Liver (tissue), 3 donors: ENCODE measurements at regions not wholly inside any gene's neighbourhood (a gene's known extent, or its start where the extent isn't known, plus 50 kb on each side); places are given as distances from the start of the nearest gene placed in this dataset.

ENCODE experiments used
- EGR1 ChIP-seq, 2 donors: IDR thresholded peaks; 2 replicates each; pipeline ENCODE4 v1.6.1; 2016 to 2018; ENCODE audit warnings: antibody characterized with exemption in 2 of 2, low read depth in 2 of 2
- FOXA1 ChIP-seq: IDR thresholded peaks from 2 replicates; pipeline ENCODE4 v1.6.1; 2016; ENCODE audit warnings: antibody characterized with exemption
- FOXA2 ChIP-seq: IDR thresholded peaks from 2 replicates; pipeline ENCODE4 v1.6.1; 2016; ENCODE audit warnings: antibody characterized with exemption
- GABPA ChIP-seq, 2 donors: IDR thresholded peaks in 1 of 2; conservative IDR thresholded peaks in 1 of 2; 2 replicates each; pipeline ENCODE4 v1.6.1; 2016; ENCODE audit warnings: antibody characterized with exemption in 2 of 2, mild to moderate bottlenecking in 1 of 2, moderate library complexity in 1 of 2
- JUND ChIP-seq, 2 donors: IDR thresholded peaks; 2 replicates each; pipeline ENCODE4 v1.6.1; 2016; ENCODE audit warnings: antibody characterized with exemption in 2 of 2
- RAD21 ChIP-seq, 2 donors: IDR thresholded peaks; 2 replicates each; pipeline ENCODE4 v1.6.1; 2016; ENCODE audit warnings: antibody characterized with exemption in 2 of 2, mild to moderate bottlenecking in 2 of 2
- SP1 ChIP-seq: IDR thresholded peaks from 2 replicates; pipeline ENCODE4 v1.6.1; 2018; ENCODE audit warnings: antibody characterized with exemption, mild to moderate bottlenecking
- TAF1 ChIP-seq: conservative IDR thresholded peaks from 2 replicates; pipeline ENCODE4 v1.6.1; 2016; ENCODE audit warnings: antibody characterized with exemption, mild to moderate bottlenecking
- YY1 ChIP-seq: IDR thresholded peaks from 2 replicates; pipeline ENCODE4 v1.6.1; 2016; ENCODE audit warnings: antibody characterized with exemption, mild to moderate bottlenecking
- TF ChIP-seq, protein P1 (sequence below): IDR thresholded peaks from 2 replicates; pipeline ENCODE4 v1.6.1; 2016; ENCODE audit warnings: antibody characterized with exemption, mild to moderate bottlenecking
- TF ChIP-seq, protein P2 (sequence below): fragments of 150-350 bp; IDR thresholded peaks from 2 replicates; pipeline ENCODE4 v1.5.1; 2017; ENCODE audit warnings: improper control_type of control experiment, low read depth, low read length; ENCODE audit not compliant: missing input control
- TF ChIP-seq, protein P3 (sequence below): IDR thresholded peaks from 2 replicates; pipeline ENCODE4 v1.6.1; 2016; ENCODE audit warnings: antibody characterized with exemption
- TF ChIP-seq, protein P4 (sequence below): IDR thresholded peaks from 2 replicates; pipeline ENCODE4 v1.6.1; 2016; ENCODE audit warnings: antibody characterized with exemption
- TF ChIP-seq, protein P5 (sequence below): IDR thresholded peaks from 2 replicates; pipeline ENCODE4 v1.6.1; 2016; ENCODE audit warnings: antibody characterized with exemption
- donor health status: healthy.
- donor health status: healthy.

DNA sequence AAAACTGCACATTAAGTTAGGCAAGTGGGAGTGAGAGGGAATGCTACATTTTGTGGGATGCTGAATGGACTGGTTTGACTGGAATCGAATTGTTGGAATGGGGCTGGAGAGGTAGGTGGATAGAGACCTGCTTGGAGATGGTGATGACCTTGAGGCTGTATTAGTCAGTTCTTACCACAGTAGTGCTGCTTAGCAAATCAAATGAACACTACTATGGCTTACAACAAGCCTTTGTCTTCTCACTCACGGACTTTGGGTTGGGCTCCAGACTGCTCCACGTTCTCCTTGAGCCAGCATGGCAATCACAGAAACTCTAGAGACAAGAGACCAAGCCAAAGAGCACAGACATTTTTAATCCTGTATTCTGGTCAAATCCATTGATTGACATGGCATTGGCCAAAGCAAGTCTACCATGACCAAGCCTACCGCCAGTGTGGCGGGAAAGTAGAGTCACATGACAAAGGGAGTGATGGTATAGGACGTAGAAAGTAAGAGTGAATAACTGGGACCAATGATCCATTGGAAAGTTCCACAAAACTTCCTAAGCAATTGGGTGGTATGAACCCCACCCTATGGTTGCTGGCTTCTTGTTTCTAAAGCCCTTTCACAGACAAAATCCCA, 70.3 kb upstream of the FOXP4 start:
- TF ChIP-seq, protein P1, sequence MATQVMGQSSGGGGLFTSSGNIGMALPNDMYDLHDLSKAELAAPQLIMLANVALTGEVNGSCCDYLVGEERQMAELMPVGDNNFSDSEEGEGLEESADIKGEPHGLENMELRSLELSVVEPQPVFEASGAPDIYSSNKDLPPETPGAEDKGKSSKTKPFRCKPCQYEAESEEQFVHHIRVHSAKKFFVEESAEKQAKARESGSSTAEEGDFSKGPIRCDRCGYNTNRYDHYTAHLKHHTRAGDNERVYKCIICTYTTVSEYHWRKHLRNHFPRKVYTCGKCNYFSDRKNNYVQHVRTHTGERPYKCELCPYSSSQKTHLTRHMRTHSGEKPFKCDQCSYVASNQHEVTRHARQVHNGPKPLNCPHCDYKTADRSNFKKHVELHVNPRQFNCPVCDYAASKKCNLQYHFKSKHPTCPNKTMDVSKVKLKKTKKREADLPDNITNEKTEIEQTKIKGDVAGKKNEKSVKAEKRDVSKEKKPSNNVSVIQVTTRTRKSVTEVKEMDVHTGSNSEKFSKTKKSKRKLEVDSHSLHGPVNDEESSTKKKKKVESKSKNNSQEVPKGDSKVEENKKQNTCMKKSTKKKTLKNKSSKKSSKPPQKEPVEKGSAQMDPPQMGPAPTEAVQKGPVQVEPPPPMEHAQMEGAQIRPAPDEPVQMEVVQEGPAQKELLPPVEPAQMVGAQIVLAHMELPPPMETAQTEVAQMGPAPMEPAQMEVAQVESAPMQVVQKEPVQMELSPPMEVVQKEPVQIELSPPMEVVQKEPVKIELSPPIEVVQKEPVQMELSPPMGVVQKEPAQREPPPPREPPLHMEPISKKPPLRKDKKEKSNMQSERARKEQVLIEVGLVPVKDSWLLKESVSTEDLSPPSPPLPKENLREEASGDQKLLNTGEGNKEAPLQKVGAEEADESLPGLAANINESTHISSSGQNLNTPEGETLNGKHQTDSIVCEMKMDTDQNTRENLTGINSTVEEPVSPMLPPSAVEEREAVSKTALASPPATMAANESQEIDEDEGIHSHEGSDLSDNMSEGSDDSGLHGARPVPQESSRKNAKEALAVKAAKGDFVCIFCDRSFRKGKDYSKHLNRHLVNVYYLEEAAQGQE: no peak
- TF ChIP-seq, protein P2, sequence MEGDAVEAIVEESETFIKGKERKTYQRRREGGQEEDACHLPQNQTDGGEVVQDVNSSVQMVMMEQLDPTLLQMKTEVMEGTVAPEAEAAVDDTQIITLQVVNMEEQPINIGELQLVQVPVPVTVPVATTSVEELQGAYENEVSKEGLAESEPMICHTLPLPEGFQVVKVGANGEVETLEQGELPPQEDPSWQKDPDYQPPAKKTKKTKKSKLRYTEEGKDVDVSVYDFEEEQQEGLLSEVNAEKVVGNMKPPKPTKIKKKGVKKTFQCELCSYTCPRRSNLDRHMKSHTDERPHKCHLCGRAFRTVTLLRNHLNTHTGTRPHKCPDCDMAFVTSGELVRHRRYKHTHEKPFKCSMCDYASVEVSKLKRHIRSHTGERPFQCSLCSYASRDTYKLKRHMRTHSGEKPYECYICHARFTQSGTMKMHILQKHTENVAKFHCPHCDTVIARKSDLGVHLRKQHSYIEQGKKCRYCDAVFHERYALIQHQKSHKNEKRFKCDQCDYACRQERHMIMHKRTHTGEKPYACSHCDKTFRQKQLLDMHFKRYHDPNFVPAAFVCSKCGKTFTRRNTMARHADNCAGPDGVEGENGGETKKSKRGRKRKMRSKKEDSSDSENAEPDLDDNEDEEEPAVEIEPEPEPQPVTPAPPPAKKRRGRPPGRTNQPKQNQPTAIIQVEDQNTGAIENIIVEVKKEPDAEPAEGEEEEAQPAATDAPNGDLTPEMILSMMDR: no peak
- TF ChIP-seq YY1: no peak
- TF ChIP-seq RAD21 (IDR thresholded peaks at IDR 0.05): no peak
- TF ChIP-seq FOXA2: no peak
- TF ChIP-seq FOXA1: no peak
- no peak for TF ChIP-seq TAF1
- TF ChIP-seq EGR1 (IDR thresholded peaks at IDR 0.05; ENCODE audit: low read depth in 2 of 2): no peak
- no peak for TF ChIP-seq JUND (IDR thresholded peaks at IDR 0.05)
- TF ChIP-seq GABPA (IDR thresholded peaks at IDR 0.05 in 1 of 2, conservative IDR thresholded peaks at IDR 0.05 in 1 of 2): no peak
- TF ChIP-seq SP1: no peak
- TF ChIP-seq, protein P3, sequence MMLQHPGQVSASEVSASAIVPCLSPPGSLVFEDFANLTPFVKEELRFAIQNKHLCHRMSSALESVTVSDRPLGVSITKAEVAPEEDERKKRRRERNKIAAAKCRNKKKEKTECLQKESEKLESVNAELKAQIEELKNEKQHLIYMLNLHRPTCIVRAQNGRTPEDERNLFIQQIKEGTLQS: no peak
- TF ChIP-seq, protein P4, sequence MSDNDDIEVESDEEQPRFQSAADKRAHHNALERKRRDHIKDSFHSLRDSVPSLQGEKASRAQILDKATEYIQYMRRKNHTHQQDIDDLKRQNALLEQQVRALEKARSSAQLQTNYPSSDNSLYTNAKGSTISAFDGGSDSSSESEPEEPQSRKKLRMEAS: no peak
- TF ChIP-seq, protein P5, sequence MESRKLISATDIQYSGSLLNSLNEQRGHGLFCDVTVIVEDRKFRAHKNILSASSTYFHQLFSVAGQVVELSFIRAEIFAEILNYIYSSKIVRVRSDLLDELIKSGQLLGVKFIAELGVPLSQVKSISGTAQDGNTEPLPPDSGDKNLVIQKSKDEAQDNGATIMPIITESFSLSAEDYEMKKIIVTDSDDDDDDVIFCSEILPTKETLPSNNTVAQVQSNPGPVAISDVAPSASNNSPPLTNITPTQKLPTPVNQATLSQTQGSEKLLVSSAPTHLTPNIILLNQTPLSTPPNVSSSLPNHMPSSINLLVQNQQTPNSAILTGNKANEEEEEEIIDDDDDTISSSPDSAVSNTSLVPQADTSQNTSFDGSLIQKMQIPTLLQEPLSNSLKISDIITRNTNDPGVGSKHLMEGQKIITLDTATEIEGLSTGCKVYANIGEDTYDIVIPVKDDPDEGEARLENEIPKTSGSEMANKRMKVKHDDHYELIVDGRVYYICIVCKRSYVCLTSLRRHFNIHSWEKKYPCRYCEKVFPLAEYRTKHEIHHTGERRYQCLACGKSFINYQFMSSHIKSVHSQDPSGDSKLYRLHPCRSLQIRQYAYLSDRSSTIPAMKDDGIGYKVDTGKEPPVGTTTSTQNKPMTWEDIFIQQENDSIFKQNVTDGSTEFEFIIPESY: no peak
